HG03159 (cell line): ENCODE measurements at regions not wholly inside any gene's neighbourhood (a gene's known extent, or its start where the extent isn't known, plus 50 kb on each side); places are given as distances from the start of the nearest gene placed in this dataset.
"Not testable (repeated sequence)": the region's sequence is repeated elsewhere in the genome, so short reads cannot be mapped to it uniquely, and the experiment has no call there.

ENCODE experiments used
- ATAC-seq: cut with Tn5 transposase; IDR thresholded peaks from one replicate; pipeline ENCODE4 v1.9.1; 2021; ENCODE audit warnings: mild to moderate bottlenecking, moderate library complexity; ENCODE audit not compliant: unreplicated experiment

GRCh38 chr17:21550031-21550430 lies 142.3 kb upstream of the KCNJ18 start:
- not testable (repeated sequence) for ATAC-seq

- ATAC-seq = peak; percentile 79
These were observed 141.0 kb upstream of the KCNJ18 start for GRCh38 chr17:21551081-21551881.

GRCh38 chr17:21558921-21559320 lies 133.4 kb upstream of the KCNJ18 start:
- not testable (repeated sequence) for ATAC-seq

GRCh38 chr17:21564262-21564661 lies 128.1 kb upstream of the KCNJ18 start:
- no peak for ATAC-seq

GRCh38 chr17:21564757-21565156 lies 127.6 kb upstream of the KCNJ18 start:
- not testable (repeated sequence) for ATAC-seq

GRCh38 chr17:21570427-21570826 lies 121.9 kb upstream of the KCNJ18 start:
- ATAC-seq = not testable (repeated sequence)

GRCh38 chr17:21572148-21572547 lies 120.2 kb upstream of the KCNJ18 start:
- ATAC-seq = not testable (repeated sequence)

GRCh38 chr17:21573271-21573960 lies 118.9 kb upstream of the KCNJ18 start:
- ATAC-seq = not testable (repeated sequence)

GRCh38 chr17:21573961-21574610 lies 118.2 kb upstream of the KCNJ18 start:
- no peak for ATAC-seq

- not testable (repeated sequence) for ATAC-seq
These were observed 117.6 kb upstream of the KCNJ18 start for GRCh38 chr17:21574611-21575255.

- not testable (repeated sequence) for ATAC-seq
These were observed 113.5 kb upstream of the KCNJ18 start for GRCh38 chr17:21578783-21579182.

GRCh38 chr17:21592774-21593173 lies 99.5 kb upstream of the KCNJ18 start:
- no peak for ATAC-seq

GRCh38 chr17:21593452-21594105 lies 98.7 kb upstream of the KCNJ18 start:
- ATAC-seq = not testable (repeated sequence)

GRCh38 chr17:21595086-21595485 lies 97.2 kb upstream of the KCNJ18 start:
- no peak for ATAC-seq

- ATAC-seq = no peak
These were observed 90.1 kb upstream of the KCNJ18 start for GRCh38 chr17:21602176-21602575.

GRCh38 chr17:21603292-21603691 lies 89.0 kb upstream of the KCNJ18 start:
- ATAC-seq = not testable (repeated sequence)

- not testable (repeated sequence) for ATAC-seq
These were observed 80.9 kb upstream of the KCNJ18 start for GRCh38 chr17:21611443-21611842.

GRCh38 chr17:21612123-21613070 lies 79.9 kb upstream of the KCNJ18 start:
- ATAC-seq = not testable (repeated sequence)

- no peak for ATAC-seq
These were observed 79.3 kb upstream of the KCNJ18 start for GRCh38 chr17:21613071-21613429.
